ENCODE measurements at regions not wholly inside any gene's neighbourhood (a gene's known extent, or its start where the extent isn't known, plus 50 kb on each side); places are given as distances from the start of the nearest gene placed in this dataset.

DNA sequence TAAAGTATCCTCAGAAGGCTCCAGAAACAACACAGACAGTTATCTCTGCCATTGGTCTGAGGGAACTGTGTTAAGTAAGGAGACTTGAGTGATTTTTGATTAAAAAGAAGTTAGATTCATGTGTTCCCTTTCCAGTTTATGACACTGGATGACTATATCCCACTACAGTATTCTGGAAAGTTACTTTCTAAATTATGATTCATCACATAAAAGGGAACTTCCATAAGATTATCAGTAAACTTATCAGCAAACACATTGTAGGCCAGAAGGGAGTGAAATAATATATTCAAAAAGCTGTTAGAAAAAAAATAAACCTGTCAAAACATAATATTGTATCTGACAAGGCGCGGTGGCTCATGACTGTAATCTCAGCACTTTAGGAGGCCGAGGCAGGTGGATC is 700.0 kb downstream of the SLITRK6 start:
- no peaks in the 10 kb centered on the region for H4K20me1 ChIP-seq (ENCODE audit: low read depth)
- no peak for DNase-seq (ENCODE audit: low spot score)
- H3K27me3 ChIP-seq: no peaks in the 10 kb centered on the region
- no peak overlapping the region for H3K9ac ChIP-seq
- Mint-ChIP-seq H3K9me3 (peaks cover 2% of the 10 kb centered on the region), H3K36me3 (no peaks in the 10 kb centered on the region), H3K4me1 (no peaks in the 10 kb centered on the region), H3K4me3 (no peak overlapping the region), H3K27me3 (ENCODE audit: insufficient read depth, low read depth) (peaks cover 2% of the 10 kb centered on the region), H3K27ac (no peak overlapping the region)
- no peaks in the 10 kb centered on the region for H3K9me3 ChIP-seq (ENCODE audit: low read depth)
- H3K4me2 ChIP-seq: no peak overlapping the region
- H3K79me2 ChIP-seq (ENCODE audit: low read depth): no peaks in the 10 kb centered on the region
- TF ChIP-seq, protein P1, sequence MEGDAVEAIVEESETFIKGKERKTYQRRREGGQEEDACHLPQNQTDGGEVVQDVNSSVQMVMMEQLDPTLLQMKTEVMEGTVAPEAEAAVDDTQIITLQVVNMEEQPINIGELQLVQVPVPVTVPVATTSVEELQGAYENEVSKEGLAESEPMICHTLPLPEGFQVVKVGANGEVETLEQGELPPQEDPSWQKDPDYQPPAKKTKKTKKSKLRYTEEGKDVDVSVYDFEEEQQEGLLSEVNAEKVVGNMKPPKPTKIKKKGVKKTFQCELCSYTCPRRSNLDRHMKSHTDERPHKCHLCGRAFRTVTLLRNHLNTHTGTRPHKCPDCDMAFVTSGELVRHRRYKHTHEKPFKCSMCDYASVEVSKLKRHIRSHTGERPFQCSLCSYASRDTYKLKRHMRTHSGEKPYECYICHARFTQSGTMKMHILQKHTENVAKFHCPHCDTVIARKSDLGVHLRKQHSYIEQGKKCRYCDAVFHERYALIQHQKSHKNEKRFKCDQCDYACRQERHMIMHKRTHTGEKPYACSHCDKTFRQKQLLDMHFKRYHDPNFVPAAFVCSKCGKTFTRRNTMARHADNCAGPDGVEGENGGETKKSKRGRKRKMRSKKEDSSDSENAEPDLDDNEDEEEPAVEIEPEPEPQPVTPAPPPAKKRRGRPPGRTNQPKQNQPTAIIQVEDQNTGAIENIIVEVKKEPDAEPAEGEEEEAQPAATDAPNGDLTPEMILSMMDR (IDR thresholded peaks at IDR 0.05): no peak
- no peak for TF ChIP-seq EZH2phosphoT487 (IDR thresholded peaks at IDR 0.05)
- TF ChIP-seq EZH2 (IDR thresholded peaks at IDR 0.05): no peak
- no peaks in the 10 kb centered on the region for H3F3A ChIP-seq (ENCODE audit: low read depth)
- no peak overlapping the region for H3K27ac ChIP-seq
- no peak overlapping the region for H3K4me3 ChIP-seq
- H3K4me1 ChIP-seq: peaks cover 8% of the 10 kb centered on the region
- H2AFZ ChIP-seq (replicated peaks): no peak overlapping the region
- H3K36me3 ChIP-seq: no peaks in the 10 kb centered on the region

DNA sequence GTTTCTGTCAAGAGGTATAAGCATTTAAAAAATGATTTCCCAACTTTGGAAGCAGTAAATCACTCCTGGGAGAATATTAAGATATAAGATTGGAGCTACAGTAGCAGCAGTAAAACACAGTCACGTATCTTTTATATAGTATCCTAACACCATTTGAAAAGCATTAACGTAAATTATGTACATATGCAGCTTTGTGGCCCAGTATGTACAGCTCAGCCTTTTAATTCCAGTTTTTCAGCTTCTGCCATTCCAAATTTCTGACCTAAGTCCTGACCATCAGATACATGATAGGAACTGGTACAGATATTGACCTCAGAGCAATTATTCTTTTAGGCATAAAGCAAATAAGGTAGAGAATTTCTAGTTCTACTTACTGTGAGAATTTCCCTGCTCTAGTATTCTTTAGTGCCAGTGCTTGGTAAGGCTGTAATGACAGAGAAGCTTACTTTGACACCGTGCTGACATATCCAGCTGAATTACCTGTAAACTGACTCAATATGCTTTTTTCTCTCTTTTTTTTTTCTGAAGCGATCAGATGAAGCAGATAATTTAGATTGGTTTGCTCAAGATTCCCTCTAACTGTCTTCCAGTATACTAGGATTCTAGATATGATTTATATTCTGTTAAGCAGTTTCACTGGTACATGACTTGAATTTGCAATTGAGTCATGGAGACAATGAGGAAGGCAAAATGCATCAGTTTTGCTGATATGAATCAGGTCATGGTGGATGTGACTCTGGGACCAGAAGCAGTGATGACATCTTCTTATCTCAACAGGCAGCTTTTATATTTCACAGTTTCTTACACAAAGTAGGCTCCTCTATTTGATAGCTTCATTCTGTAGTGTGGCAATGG is 703.6 kb downstream of the SLITRK6 start:
- H3K79me2 ChIP-seq (ENCODE audit: low read depth): no peaks in the 10 kb centered on the region
- H3K36me3 ChIP-seq: no peaks in the 10 kb centered on the region
- DNase-seq (ENCODE audit: low spot score): no peak
- H3K9ac ChIP-seq: no peak overlapping the region
- H4K20me1 ChIP-seq (ENCODE audit: low read depth): no peaks in the 10 kb centered on the region
- Mint-ChIP-seq H3K36me3 (no peaks in the 10 kb centered on the region), H3K4me1 (no peaks in the 10 kb centered on the region), H3K4me3 (no peak overlapping the region), H3K27ac (no peak overlapping the region), H3K27me3 (ENCODE audit: insufficient read depth, low read depth) (peaks cover 2% of the 10 kb centered on the region), H3K9me3 (no peaks in the 10 kb centered on the region)
- H2AFZ ChIP-seq (replicated peaks): no peak overlapping the region
- TF ChIP-seq EZH2 (IDR thresholded peaks at IDR 0.05): no peak
- TF ChIP-seq, protein P1 (IDR thresholded peaks at IDR 0.05): no peak
- TF ChIP-seq EZH2phosphoT487 (IDR thresholded peaks at IDR 0.05): no peak
- H3K27me3 ChIP-seq: no peaks in the 10 kb centered on the region
- H3F3A ChIP-seq (ENCODE audit: low read depth): no peaks in the 10 kb centered on the region
- peaks cover 8% of the 10 kb centered on the region for H3K4me1 ChIP-seq
- no peak overlapping the region for H3K27ac ChIP-seq
- no peak overlapping the region for H3K4me3 ChIP-seq
- no peak overlapping the region for H3K4me2 ChIP-seq
- H3K9me3 ChIP-seq (ENCODE audit: low read depth): no peaks in the 10 kb centered on the region

DNA sequence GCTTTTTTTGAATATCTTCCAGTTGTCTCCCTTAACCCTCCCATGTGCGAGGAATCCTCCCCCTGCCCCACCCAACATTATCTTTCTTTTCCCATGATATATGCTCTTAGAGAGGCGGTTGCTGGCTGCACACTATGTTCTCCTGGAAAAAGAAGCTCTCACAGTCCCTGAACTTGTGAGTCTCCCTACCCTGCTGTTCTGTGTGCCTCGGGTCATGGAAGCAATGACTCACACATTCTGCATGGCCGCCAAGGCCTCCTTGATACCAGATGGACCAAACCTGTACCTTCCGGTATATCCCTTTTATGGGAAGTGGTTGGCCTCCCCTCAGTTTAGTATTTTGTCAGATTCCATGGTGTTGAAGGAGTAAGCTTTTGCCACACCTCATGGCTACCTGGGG is 705.4 kb downstream of the SLITRK6 start:
- DNase-seq (ENCODE audit: low spot score): no peak
- no peak overlapping the region for H3K4me2 ChIP-seq
- H3K4me1 ChIP-seq: peaks cover 8% of the 10 kb centered on the region
- TF ChIP-seq EZH2 (IDR thresholded peaks at IDR 0.05): no peak
- TF ChIP-seq EZH2phosphoT487 (IDR thresholded peaks at IDR 0.05): no peak
- TF ChIP-seq, protein P1 (IDR thresholded peaks at IDR 0.05): no peak
- H3K9me3 ChIP-seq (ENCODE audit: low read depth): no peaks in the 10 kb centered on the region
- no peaks in the 10 kb centered on the region for H3K79me2 ChIP-seq (ENCODE audit: low read depth)
- no peak overlapping the region for H3K4me3 ChIP-seq
- H3K36me3 Mint-ChIP-seq: no peaks in the 10 kb centered on the region
- H3K9ac ChIP-seq: no peak overlapping the region
- H2AFZ ChIP-seq (replicated peaks): no peak overlapping the region
- H3K4me1 Mint-ChIP-seq: no peaks in the 10 kb centered on the region
- no peaks in the 10 kb centered on the region for H3K27me3 ChIP-seq
- H3K27ac ChIP-seq: no peak overlapping the region
- no peaks in the 10 kb centered on the region for H3K36me3 ChIP-seq
- no peaks in the 10 kb centered on the region for H3F3A ChIP-seq (ENCODE audit: low read depth)
- no peaks in the 10 kb centered on the region for H3K9me3 Mint-ChIP-seq
- no peaks in the 10 kb centered on the region for H3K27me3 Mint-ChIP-seq (ENCODE audit: insufficient read depth, low read depth)
- H4K20me1 ChIP-seq (ENCODE audit: low read depth): no peaks in the 10 kb centered on the region
- no peak overlapping the region for H3K27ac Mint-ChIP-seq
- H3K4me3 Mint-ChIP-seq: no peak overlapping the region
